Ovary (tissue), 7 donors: ENCODE measurements at regions not wholly inside any gene's neighbourhood (a gene's known extent, or its start where the extent isn't known, plus 50 kb on each side); places are given as distances from the start of the nearest gene placed in this dataset.

Experiments used
- DNase-seq, 5 donors: peaks; one replicate each; pipeline ENCODE4 v3.0.0-alpha.2; 2019 to 2020
- H3K27ac ChIP-seq, 2 donors: fragments of 200-600 bp; one replicate each; pipeline versions ENCODE4 v1.5.1 to v1.8.0; 2019 to 2022
- H3K27me3 ChIP-seq: fragments of 200-600 bp; one replicate; pipeline ENCODE4 v1.8.0; 2022
- H3K36me3 ChIP-seq: fragments of 200-600 bp; sonication (generic); one replicate; pipeline ENCODE4 v1.5.1; 2019
- H3K4me1 ChIP-seq: one replicate; pipeline ENCODE4 v1.8.1; 2013; ENCODE audit warnings: mild to moderate bottlenecking, moderate library complexity; ENCODE audit not compliant: insufficient read depth
- H3K4me3 ChIP-seq: fragments of 200-600 bp; sonication (generic); one replicate; pipeline ENCODE4 v1.5.1; 2017
- H3K9me3 ChIP-seq, 2 donors: fragments of 200-600 bp in 1 of 2; sonication (generic) in 1 of 2; one replicate each; pipeline versions ENCODE4 v1.5.1 to v1.8.1; 2013 to 2019; ENCODE audit warnings: mild to moderate bottlenecking in 1 of 2, moderate library complexity in 1 of 2
- EP300 ChIP-seq: sonication (generic); formaldehyde crosslinking; IDR thresholded peaks from one replicate; pipeline ENCODE4 v1.6.1; 2017; ENCODE audit warnings: antibody characterized with exemption
- POLR2A ChIP-seq: fragments of 450-650 bp; IDR thresholded peaks from one replicate; pipeline ENCODE4 v1.6.1; 2017; ENCODE audit warnings: antibody characterized with exemption, mild to moderate bottlenecking, moderate library complexity
- WGBS, 3 donors: extraction: QIAGEN DNeasy Blood & Tissue Kit in 1 of 3; methylation state at CpG; one replicate each; pipeline versions ENCODE4 v1.1.5 to v1.1.7; 2013 to 2017; 5-methylcytosine and 5-hydroxymethylcytosine counted together
- intact Hi-C, 4 donors: fragments of 100-400 bp; cut with DNase I; formaldehyde crosslinking; loops; one replicate each; pipeline versions ENCODE4 v1.11.0 to v1.15.1; 2022 to 2023
- TF ChIP-seq, protein P1 (sequence below), 3 donors: fragments of 450-650 bp in 2 of 3; fragments of 200-600 bp in 1 of 3; IDR thresholded peaks; one replicate each; pipeline versions ENCODE4 v1.5.1 to v1.8.0; 2016 to 2022; ENCODE audit warnings: antibody characterized with exemption in 3 of 3, mild to moderate bottlenecking in 1 of 3
- donor health status: DM: no; HTN: no; CAD: no; lungs with moderate emphysema.
- donor health status: DM: no; HTN: no; CAD: no.
- donor health status: Bipolar disorder and iron deficiency.
- donor health status: DM: no; HTN: no; CAD: no.
- donor health status: DM: yes; HTN: yes; CAD: no.

DNA sequence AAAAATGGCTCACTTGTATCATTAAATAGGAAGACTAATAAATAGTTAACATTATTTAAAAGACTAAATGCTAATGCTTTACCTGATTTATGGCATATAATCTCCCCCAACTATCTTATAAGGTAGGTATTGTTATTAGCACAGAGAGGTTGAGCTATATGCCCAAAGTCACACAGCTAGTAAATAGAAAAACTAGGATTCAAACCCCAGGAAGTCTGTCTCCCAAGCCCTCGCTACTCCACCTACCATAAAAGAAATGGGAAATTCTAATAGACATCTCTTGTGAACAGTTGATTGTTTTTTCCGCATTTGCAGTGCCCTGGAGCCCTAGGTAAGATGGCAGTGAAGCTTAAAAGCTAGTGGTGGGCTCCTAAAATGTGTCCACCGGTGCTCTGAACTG is 65.2 kb upstream of the SOD1 start:
- intact Hi-C loops, result no loop called here
- 93 to 94% (median 93%) methylated on average over 3 of the region's 3 CpGs for WGBS, 3 donors

DNA sequence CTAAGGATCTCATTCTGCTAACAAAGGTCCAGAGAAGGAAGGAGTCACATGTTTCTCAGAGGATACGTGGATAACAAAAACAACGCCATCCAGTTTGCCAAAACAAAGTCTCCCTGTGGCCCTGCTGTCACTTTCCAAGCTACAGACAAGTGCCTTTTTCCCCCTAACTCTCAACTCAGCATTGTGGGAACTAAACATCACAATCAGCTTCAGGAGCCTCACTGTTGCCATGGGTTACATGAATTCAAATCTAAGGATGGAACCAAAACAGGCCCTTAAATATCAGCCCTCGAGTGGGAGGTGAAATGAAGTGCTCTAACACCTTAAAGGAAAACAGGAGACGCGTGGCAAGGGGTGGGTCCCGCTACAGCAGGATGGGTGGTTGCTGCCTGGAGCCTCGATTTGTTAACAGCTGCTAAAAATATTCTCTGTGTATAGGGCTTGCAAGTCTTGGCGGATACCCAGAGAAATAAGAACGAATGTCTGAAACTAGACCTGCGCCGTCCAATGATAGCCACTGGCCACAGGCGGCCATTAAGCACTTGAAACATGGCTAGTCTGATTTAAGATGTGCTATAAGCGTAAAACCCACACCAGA is 66.4 kb upstream of the SOD1 start:
- intact Hi-C loops, result no loop called here

More for the DNA sequence above, 65.2 kb upstream of the SOD1 start:
- no peak overlapping the region for H3K4me3 ChIP-seq
- no peaks in the 10 kb centered on the region for H3K9me3 ChIP-seq
- DNase-seq, result no peak
- no peaks in the 10 kb centered on the region for H3K4me1 ChIP-seq
- H3K27me3 ChIP-seq, result no peaks in the 10 kb centered on the region
- no peaks in the 10 kb centered on the region for H3K36me3 ChIP-seq
- TF ChIP-seq, protein P1, sequence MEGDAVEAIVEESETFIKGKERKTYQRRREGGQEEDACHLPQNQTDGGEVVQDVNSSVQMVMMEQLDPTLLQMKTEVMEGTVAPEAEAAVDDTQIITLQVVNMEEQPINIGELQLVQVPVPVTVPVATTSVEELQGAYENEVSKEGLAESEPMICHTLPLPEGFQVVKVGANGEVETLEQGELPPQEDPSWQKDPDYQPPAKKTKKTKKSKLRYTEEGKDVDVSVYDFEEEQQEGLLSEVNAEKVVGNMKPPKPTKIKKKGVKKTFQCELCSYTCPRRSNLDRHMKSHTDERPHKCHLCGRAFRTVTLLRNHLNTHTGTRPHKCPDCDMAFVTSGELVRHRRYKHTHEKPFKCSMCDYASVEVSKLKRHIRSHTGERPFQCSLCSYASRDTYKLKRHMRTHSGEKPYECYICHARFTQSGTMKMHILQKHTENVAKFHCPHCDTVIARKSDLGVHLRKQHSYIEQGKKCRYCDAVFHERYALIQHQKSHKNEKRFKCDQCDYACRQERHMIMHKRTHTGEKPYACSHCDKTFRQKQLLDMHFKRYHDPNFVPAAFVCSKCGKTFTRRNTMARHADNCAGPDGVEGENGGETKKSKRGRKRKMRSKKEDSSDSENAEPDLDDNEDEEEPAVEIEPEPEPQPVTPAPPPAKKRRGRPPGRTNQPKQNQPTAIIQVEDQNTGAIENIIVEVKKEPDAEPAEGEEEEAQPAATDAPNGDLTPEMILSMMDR (IDR thresholded peaks at IDR 0.05), result no peak
- no peak for TF ChIP-seq EP300
- TF ChIP-seq POLR2A, result no peak
- H3K27ac ChIP-seq, result no peak overlapping the region

DNA sequence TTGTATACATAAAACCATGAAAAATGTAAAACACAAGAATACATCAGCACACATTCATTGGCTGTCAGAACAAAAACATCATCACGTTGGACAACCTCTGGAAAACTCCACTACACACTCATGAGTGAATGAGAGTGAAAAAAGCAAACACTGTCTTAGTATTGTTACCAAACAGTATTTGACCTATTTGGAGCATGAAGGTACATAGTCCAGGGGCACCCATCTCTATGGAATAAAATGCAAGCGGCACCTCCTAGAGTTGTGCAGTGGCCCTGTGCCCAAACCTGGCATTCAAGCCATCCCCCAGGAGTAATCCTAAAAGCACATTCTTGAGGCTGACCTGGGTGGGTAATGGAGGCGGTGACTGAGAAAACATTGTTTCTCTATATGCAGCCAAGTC is 67.0 kb upstream of the SOD1 start:
- Histone ChIP-seq H3K27ac (no peak overlapping the region), H3K9me3 (no peaks in the 10 kb centered on the region), H3K4me3 (no peak overlapping the region), H3K27me3 (no peaks in the 10 kb centered on the region), H3K36me3 (no peaks in the 10 kb centered on the region), H3K4me1 (no peaks in the 10 kb centered on the region)
- intact Hi-C loops, result no loop called here
- 70 to 85% (median 72%) methylated on average over 3 of the region's 3 CpGs for WGBS, 3 donors
- TF ChIP-seq, protein P1 (IDR thresholded peaks at IDR 0.05), result no peak
- no peak for TF ChIP-seq POLR2A
- no peak for TF ChIP-seq EP300
- DNase-seq, result no peak

More for the DNA sequence above, 66.4 kb upstream of the SOD1 start:
- no peaks in the 10 kb centered on the region for H3K36me3 ChIP-seq
- DNase-seq, result no peak
- no peaks in the 10 kb centered on the region for H3K9me3 ChIP-seq
- TF ChIP-seq, protein P1 (IDR thresholded peaks at IDR 0.05), result no peak
- TF ChIP-seq POLR2A, result no peak
- TF ChIP-seq EP300, result no peak
- H3K27ac ChIP-seq, result no peak overlapping the region
- H3K4me1 ChIP-seq, result no peaks in the 10 kb centered on the region
- 48 to 65% (median 56%) methylated on average over 13 of the region's 13 CpGs for WGBS, 3 donors
- no peak overlapping the region for H3K4me3 ChIP-seq
- H3K27me3 ChIP-seq, result no peaks in the 10 kb centered on the region

DNA sequence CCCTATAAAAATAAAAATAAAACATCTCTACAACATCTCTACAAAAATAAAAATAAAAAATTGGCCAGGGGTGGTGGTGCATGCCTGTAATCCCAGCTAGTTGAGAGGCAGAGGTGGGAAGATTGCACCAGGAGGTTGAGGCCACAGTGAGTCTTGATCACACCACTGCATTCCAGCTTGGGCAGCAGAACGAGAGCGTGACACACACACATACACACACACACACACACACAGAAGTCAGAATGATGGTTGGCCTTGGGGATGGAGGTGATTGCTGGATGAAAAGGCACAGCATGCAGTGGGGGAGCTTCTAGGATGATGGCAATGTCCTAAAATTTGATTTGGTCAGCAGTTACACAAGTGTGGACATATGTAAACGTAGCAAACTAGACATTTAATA is 69.7 kb upstream of the SOD1 start:
- WGBS, 3 donors, result 72 to 85% (median 76%) methylated on average over 3 of the region's 3 CpGs
- intact Hi-C loops, result loop anchor here in 1 of 4 donors (10.0 kb wide), 1 partner anchor 385 kb away; no protein-coding TSS in a partner anchor

More for the DNA sequence above, 69.7 kb upstream of the SOD1 start:
- Histone ChIP-seq H3K4me1 (no peaks in the 10 kb centered on the region), H3K27me3 (no peaks in the 10 kb centered on the region), H3K36me3 (no peaks in the 10 kb centered on the region), H3K4me3 (no peak overlapping the region), H3K9me3 (no peaks in the 10 kb centered on the region), H3K27ac (no peak overlapping the region)
- TF ChIP-seq EP300 (no peak), POLR2A (no peak)
- TF ChIP-seq, protein P1 (IDR thresholded peaks at IDR 0.05), result no peak
- no peak for DNase-seq
